ENCODE measurements at regions not wholly inside any gene's neighbourhood (a gene's known extent, or its start where the extent isn't known, plus 50 kb on each side); places are given as distances from the start of the nearest gene placed in this dataset.

- Histone ChIP-seq H3K4me1 (peaks cover 0 to 6% (median 0%) of the 10 kb centered on the region in 4 donors), H3K27me3 (no peaks in the 10 kb centered on the region), H3K4me3 (no peak overlapping the region), H3K27ac (no peak overlapping the region), H3K36me3 (no peaks in the 10 kb centered on the region), H3K9me3 (no peaks in the 10 kb centered on the region)
- WGBS, 5 donors, result 54 to 75% (median 73%) methylated on average over 1 of the region's 1 CpG
- TF ChIP-seq POLR2A (IDR thresholded peaks at IDR 0.05), result no peak
- TF ChIP-seq CTCF (IDR thresholded peaks at IDR 0.05), result no peak
- no peak for TF ChIP-seq POLR2AphosphoS5 (IDR thresholded peaks at IDR 0.05)
- TF ChIP-seq EP300 (IDR thresholded peaks at IDR 0.05), result no peak
- intact Hi-C loops (cut with DNase I; ENCODE audit: low total_unique reads), result no loop called here
- no peak for DNase-seq
Observed at GRCh38 chr2:182540252-182540651, 113.4 kb upstream of the PDE1A start.

- Histone ChIP-seq H3K4me3 (no peak overlapping the region), H3K36me3 (no peaks in the 10 kb centered on the region), H3K27me3 (no peaks in the 10 kb centered on the region), H3K4me1 (peaks cover 0 to 6% (median 2%) of the 10 kb centered on the region in 4 donors), H3K9me3 (no peaks in the 10 kb centered on the region), H3K27ac (no peak overlapping the region)
- no peak for DNase-seq
- intact Hi-C loops (cut with DNase I; ENCODE audit: low total_unique reads), result no loop called here
- TF ChIP-seq POLR2A (IDR thresholded peaks at IDR 0.05) (no peak), POLR2AphosphoS5 (IDR thresholded peaks at IDR 0.05) (no peak), CTCF (IDR thresholded peaks at IDR 0.05) (no peak), EP300 (IDR thresholded peaks at IDR 0.05) (no peak)
Observed at GRCh38 chr2:182541268-182541667, 114.4 kb upstream of the PDE1A start.

- TF ChIP-seq CTCF (IDR thresholded peaks at IDR 0.05) (no peak), EP300 (IDR thresholded peaks at IDR 0.05) (no peak), POLR2A (IDR thresholded peaks at IDR 0.05) (no peak), POLR2AphosphoS5 (IDR thresholded peaks at IDR 0.05) (no peak)
- DNase-seq, result no peak
- Histone ChIP-seq H3K27me3 (no peaks in the 10 kb centered on the region), H3K4me3 (no peak overlapping the region), H3K27ac (peak overlapping the region in 3 of 5 donors; percentile 5 to 61 (median 17)), H3K4me1 (peaks cover 0 to 6% (median 2%) of the 10 kb centered on the region in 4 donors), H3K9me3 (no peaks in the 10 kb centered on the region), H3K36me3 (no peaks in the 10 kb centered on the region)
- 64 to 76% (median 70%) methylated on average over 6 of the region's 6 CpGs for WGBS, 5 donors
- intact Hi-C loops (cut with DNase I; ENCODE audit: low total_unique reads), result no loop called here
Observed at GRCh38 chr2:182542501-182543258, 115.8 kb upstream of the PDE1A start.

- H3K4me3 ChIP-seq, result no peak overlapping the region
- H3K4me1 ChIP-seq, result peaks cover 0 to 6% (median 2%) of the 10 kb centered on the region in 4 donors
- H3K27me3 ChIP-seq, result no peaks in the 10 kb centered on the region
- no peaks in the 10 kb centered on the region for H3K9me3 ChIP-seq
- intact Hi-C loops (cut with DNase I; ENCODE audit: low total_unique reads), result no loop called here
- no peak for DNase-seq
- peak overlapping the region in 1 of 5 donors; percentile 65 for H3K27ac ChIP-seq
- no peaks in the 10 kb centered on the region for H3K36me3 ChIP-seq
- 72 to 82% (median 78%) methylated on average over 3 of the region's 3 CpGs for whole genome bisulfite sequencing, 5 donors
- TF ChIP-seq EP300 (IDR thresholded peaks at IDR 0.05), result no peak
- no peak for TF ChIP-seq POLR2AphosphoS5 (IDR thresholded peaks at IDR 0.05)
- no peak for TF ChIP-seq POLR2A (IDR thresholded peaks at IDR 0.05)
- TF ChIP-seq CTCF (IDR thresholded peaks at IDR 0.05), result no peak
Observed at GRCh38 chr2:182543741-182544525, 117.1 kb upstream of the PDE1A start.

All from stomach (tissue), 8 donors.